GM12875 (cell line): ENCODE measurements at regions not wholly inside any gene's neighbourhood (a gene's known extent, or its start where the extent isn't known, plus 50 kb on each side); places are given as distances from the start of the nearest gene placed in this dataset.

Experiments used
- H3K4me3 ChIP-seq: one replicate; pipeline ENCODE4 v1.5.1; 2011; ENCODE audit warnings: low read depth, low read length, control low read depth
- TF ChIP-seq, protein P1 (sequence below): IDR thresholded peaks from 2 replicates; pipeline ENCODE4 v1.5.1; 2011; ENCODE audit warnings: low read depth, mild to moderate bottlenecking, control low read depth, inconsistent platforms, low read length, moderate library complexity, borderline replicate concordance; ENCODE audit not compliant: insufficient read depth

- TF ChIP-seq, protein P1, sequence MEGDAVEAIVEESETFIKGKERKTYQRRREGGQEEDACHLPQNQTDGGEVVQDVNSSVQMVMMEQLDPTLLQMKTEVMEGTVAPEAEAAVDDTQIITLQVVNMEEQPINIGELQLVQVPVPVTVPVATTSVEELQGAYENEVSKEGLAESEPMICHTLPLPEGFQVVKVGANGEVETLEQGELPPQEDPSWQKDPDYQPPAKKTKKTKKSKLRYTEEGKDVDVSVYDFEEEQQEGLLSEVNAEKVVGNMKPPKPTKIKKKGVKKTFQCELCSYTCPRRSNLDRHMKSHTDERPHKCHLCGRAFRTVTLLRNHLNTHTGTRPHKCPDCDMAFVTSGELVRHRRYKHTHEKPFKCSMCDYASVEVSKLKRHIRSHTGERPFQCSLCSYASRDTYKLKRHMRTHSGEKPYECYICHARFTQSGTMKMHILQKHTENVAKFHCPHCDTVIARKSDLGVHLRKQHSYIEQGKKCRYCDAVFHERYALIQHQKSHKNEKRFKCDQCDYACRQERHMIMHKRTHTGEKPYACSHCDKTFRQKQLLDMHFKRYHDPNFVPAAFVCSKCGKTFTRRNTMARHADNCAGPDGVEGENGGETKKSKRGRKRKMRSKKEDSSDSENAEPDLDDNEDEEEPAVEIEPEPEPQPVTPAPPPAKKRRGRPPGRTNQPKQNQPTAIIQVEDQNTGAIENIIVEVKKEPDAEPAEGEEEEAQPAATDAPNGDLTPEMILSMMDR = no peak
- no peak overlapping the region for H3K4me3 ChIP-seq
These were observed 101.7 kb downstream of the ADAMTS1 start for GRCh38 chr21:26743524-26743923.

DNA sequence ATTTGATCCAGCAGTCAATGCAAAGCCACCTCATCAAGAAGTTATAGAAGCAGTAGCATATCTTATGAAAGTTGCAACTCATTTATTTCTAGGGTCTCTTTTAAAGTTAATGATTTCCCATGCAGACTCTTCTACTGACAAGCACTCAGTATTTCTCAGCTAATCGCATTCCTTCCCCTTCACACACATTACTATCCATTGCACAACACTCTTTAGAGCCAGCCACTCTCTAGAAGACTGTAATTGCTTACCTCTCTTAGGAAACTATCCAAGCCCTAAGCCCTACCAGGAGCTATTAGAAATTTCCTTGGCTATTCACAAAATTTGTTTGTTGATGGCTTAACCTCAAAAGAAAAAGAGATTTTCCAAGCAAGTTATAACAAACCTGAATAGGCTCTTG, 106.0 kb downstream of the ADAMTS1 start:
- no peak overlapping the region for H3K4me3 ChIP-seq
- TF ChIP-seq, protein P1 = no peak

- no peak overlapping the region for H3K4me3 ChIP-seq
- TF ChIP-seq, protein P1 = no peak
These were observed 108.8 kb downstream of the ADAMTS1 start for GRCh38 chr21:26736449-26736848.

DNA sequence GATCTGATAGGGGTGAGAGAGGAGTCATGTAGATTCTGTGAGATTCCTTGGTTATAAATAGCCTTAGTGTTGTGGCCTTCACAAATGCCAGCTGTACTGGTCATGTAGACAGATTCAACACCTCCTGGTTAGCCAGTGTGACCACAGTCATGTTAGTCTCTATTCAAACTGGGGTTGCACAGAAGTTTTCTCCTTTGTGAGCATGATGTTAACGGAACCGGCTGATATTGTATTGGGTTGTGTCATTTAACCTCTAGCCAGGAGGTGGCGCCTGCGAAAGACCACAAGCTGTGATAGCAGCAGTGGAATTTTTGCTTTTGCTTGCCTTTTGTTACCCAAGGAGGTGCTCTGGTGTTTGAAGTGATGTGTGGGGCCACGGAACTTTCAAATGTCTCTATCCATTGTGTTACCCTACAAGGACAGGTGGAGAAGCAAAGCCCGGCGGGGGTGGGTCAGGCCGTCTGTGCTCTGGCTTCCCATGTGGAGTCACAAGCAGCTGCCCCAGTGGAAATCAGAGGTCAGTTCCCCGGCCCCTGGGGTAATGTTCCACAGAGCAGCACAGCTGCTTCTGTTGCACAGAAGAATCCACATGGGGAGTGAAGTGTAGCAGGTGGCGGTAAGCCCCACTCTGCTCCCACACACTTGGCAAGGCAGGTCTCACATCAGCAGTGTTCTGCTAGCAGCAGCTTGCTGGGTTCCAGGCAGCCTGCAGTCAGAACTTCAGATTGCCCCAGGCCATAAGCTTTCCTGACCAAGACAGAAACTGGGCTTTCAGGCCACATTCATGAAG, 112.6 kb downstream of the ADAMTS1 start:
- TF ChIP-seq, protein P1 = peak; percentile 51; the same call in 1 of the 2 replicates
- no peak overlapping the region for H3K4me3 ChIP-seq

DNA sequence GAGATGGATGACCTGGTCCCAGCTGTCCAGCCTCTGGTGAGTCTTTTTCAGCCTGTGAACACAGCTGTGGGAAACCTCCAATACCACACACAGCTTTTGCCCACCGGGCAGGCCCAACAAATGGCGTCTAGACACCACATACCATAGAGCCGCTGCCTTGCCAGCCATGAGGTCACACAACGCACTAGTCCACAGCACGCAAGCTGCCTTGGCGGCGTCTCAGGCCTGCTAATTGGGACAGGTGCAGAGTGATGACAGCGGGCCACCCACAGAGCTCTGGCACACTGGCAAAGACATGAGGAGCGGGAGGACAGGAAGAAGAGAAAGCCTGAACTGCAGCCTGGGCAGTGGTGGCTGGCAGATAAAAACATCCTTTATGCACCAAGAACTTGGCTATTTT, 125.5 kb downstream of the ADAMTS1 start:
- no peak overlapping the region for H3K4me3 ChIP-seq
- TF ChIP-seq, protein P1 = no peak

- H3K4me3 ChIP-seq = no peak overlapping the region
- TF ChIP-seq, protein P1 = no peak
These were observed 128.0 kb downstream of the ADAMTS1 start for GRCh38 chr21:26717146-26717739.
